NCI-H748 treated with DMSO at 0.1 percent for 48 hours (cell line): ENCODE measurements at regions not wholly inside any gene's neighbourhood (a gene's known extent, or its start where the extent isn't known, plus 50 kb on each side); places are given as distances from the start of the nearest gene placed in this dataset.
"Not testable (repeated sequence)": the region's sequence is repeated elsewhere in the genome, so short reads cannot be mapped to it uniquely, and the experiment has no call there.

ENCODE experiments used
- DNase-seq: peaks from one replicate; lab custom pipeline; 2025; lab: John Stamatoyannopoulos, UW

DNA sequence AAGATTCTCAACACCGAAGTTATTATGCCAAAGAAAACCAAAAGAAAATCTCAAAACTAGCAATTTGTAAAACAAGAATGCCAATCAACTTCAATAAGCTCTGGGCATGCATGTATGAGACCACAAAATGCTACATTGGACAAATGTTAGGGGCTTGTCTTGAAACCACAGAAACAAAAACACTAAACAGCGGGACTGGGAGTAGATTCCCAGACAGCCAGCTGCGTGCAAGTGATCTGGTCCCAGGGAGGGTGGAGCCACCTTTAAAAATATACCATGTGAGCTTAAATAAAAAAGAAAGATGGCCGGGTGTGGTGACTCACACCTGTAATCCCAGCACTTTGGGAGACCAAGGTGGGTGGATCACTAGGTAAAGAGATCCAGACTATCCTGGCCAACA is 163.6 kb upstream of the PRICKLE2 start:
- no peak for DNase-seq

DNA sequence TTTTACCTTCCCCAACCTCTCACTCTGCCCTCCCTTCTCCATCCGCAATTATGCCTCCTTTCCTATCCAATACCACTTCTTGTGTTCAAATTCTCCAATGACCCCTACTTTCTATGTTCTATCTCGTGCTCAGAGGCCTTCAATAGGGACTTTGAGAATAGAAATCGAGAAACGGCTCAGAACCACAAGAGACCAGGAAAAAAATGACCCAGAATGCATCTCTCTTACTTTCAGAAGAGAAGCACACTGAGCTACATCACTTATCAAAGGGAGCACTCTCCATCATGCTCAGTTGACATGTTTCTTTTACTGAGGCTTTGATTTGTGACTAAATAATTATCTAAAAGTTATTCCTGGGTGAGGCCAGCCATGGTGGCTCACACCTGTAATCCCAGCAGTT is 162.4 kb upstream of the PRICKLE2 start:
- DNase-seq: no peak

DNA sequence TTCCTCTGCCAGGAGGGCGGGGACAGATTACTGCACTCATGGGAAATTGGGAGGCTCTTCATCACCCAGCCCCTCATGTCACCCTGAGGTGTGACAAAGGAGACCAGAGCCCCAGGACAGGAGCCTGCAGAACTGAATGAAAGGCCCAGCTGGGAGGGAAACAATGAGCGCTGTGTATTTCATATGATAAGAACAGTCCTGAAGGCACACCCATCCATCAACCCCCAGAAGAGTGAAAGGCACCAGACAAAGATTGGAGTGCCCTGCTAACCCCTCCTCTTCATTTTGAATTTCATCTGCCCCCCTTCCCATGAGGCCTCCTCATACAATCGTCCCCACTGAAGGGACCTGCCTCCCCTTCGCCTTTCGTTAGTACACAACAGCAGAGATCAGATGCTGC is 160.0 kb upstream of the PRICKLE2 start:
- DNase-seq: no peak

DNA sequence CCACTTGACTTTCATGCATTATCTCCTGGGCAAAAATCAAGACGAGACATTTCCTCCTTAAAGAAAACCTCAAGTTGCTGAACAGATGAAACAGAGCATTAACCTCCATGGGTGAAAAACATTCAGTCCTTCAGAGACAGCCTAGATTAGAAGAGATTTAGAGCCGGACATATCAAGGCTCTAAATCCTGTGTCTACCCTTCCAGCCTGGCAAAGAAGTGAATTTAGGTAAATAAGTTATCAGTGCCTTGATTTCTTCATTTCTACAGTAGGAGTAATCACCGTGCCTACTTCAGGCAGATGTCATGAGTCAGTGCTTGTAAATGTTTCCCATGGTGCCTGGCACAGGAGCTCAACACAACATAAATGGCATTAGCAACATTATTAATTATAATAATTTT is 159.3 kb upstream of the PRICKLE2 start:
- no peak for DNase-seq

DNA sequence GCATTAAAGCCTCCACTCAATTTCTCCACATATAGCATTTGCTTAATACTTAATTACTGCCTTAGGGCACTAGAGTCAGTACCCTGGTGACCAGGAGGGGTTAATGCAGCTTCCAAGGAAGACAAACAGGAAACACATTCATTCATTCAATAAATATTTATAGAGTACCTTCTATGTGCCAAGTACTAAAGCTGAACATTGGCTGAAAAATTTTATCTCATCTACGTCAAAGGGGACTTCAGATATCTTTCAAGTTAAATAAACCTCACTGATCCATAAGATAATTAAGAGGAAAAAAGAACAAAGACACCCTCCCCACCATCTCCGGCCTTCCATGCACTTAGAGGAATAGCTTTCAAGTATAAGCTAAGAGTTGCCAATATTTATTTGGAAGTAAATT is 156.9 kb upstream of the PRICKLE2 start:
- no peak for DNase-seq

DNA sequence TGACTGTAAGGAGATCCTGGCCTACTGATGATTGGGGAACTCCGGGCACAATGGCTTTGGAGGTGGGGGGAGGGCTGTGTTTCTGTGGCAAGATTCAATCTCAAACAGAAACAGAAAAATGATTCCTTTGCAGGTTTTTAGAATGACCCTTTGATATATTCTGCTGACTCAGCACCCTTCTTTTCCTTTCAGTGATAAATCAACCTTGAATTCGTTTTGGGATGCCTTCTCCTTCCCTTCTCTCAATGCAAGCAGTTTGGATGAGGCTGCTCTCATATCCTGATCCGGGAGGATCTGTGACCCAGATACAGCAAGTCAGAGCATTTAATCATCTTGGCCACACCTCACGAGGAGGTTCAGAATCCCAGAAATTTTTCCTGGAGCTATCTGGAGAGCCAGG is 156.1 kb upstream of the PRICKLE2 start:
- DNase-seq: no peak

DNA sequence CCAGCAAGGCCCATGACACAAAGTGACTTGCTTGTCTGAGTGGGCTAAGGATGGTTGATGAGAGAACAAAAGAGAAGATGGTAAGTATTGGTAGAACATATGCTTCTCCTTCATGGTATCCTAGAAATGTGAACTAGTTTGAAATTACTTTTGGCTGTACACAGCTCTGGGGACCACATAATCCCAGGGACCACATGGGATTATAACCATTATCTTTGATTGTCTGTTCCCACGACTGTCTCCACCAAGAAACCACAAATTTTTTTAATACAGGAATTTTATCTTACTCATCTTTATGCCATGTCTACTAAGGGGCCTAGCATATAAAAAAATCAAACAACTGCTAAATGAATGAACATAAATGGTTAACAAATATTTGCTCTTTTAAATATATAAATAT is 155.3 kb upstream of the PRICKLE2 start:
- DNase-seq: no peak

DNA sequence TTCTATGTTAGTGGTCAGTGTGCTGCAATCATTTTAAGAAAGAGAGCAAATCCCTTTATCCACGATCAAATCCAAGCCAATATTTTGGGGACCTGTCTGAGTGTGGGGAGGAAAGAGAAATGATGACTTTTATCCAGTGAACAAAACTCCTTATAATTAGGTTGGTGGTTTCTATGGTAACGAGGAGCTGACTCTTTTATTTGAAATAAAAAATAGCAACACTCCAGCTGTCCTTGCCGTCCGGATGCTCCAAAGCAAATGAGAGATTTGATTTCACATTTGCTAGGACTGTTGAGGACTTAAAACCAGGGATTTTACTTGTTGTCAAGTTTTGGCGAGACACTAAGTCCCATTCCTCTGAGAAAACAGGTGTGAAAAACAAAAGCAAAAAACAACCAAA is 154.0 kb upstream of the PRICKLE2 start:
- no peak for DNase-seq

DNA sequence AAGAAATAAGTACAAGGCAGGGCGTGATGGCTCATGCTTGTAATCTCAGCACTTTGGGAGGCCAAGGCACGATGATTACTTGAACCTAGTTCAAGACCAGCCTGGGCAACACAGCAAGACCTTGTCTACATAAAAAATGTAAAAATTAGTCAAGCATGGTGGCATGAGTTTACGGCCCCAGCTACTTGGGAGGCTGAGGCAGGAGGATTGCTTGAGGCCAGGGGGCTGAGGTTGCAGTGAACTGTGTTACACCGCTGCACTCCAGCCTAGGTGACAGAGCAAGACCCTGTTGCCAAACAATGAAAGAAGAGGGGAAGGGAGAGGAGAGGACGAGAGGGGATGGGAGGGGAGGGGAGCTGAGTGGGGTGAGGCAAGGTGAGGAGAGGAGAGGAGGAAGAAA is 152.7 kb upstream of the PRICKLE2 start:
- DNase-seq: no peak

DNA sequence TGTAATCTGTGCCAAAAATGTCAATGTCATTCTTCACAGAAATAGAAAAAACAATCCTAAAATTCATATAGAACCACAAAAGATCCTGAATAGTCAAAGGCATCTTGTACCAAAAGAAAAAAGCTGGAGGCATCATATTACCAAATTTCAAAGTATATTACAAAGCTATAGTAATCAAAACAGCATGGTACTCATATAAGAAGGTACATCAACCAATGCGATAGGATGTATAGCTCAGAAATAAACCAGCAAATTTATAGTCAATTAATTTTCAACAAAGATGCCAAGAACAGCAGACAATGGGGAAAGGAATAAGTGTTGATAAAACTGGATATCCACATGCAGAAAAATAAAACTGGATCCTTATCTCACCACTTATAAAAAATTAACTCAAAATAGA is 150.5 kb upstream of the PRICKLE2 start:
- no peak for DNase-seq

DNA sequence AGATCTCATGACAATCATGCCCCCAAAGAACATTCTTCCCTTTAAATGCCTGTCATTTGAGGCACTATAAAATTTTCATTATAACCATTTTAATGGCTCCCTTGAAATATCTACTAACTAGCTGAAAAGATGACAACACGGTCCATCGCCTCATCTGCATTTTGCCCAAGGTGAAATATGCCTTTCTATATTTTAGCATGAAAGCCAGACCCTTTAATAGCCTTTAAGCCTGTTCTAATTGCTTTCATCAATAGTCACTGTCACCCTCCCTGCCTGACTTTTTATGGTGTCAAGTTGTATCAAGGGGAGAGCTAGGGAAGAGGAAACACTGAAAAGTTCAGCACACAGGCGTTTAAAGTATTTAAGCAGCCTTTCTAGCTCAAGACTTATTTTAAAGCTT is 144.1 kb upstream of the PRICKLE2 start:
- DNase-seq: no peak

DNA sequence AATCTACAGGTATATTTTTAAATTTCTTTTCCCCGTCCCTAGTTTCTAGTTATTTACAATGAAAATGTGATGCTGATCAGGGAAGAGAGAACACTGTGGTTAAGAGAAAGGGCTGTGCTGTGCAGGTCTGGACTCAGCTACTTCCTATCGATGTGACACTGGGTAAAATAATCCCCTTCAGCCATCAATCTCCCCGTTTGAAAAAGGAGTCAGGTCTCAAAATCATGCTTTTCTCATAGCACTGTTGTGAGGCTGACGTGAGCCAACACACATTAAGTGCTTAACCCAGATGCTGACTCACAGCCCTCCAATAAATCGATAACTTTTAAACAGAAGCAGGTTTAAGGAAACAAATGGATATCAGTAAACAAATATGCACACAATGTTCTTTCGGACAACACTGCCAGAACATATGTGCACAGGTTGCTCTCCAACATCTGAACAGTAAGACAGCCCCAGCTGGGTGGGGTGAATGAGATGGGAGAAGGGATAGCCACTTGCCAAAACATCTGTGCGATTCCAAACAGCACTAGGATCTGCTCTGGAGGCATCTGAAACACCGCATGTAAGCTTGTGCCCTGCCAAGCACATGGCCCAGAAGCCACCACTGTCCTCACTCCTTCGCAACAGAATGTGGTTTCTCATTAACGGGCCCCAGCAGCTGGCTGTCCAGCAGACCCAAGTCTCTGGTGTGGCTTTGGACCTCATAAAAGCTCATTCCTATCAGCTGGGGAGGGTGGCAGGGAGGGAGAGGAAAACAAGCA is 143.2 kb upstream of the PRICKLE2 start:
- no peak for DNase-seq

DNA sequence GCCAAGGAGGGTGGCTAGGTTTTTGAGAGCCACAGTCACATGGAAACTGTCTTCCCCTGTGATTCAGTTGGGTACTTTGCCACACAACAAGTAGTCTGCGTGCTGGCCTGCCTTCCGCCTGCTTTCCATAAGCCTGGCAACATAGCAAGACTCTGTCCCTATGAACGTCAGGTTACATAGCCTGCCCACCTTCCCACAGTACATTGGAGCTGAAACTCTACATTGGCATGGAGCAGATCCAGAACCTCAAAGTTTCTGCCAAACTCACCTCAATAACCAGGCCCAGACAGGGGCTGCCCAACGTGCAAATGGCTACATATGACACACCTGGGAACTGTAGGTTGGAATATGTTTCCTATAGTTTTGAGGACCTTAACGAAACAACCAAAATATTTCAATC is 140.6 kb upstream of the PRICKLE2 start:
- DNase-seq: no peak

DNA sequence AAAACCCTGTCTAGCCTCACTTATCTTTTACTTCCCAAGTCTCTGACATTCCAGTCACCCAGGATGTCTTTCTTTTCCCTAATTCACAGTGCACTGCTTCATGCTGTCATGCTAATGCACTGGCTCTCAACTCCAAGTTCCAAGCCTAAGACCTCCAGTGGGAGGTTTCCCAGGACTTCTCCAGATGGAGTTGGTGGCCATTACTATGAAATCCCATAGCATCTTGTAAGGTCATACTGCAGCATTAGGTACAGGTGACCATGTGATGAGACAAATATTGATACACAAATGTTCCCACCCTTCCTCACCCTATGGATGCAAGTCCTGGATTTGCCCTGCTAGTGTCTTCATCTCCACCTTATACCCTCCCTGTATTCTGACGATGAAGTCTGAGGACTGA is 138.6 kb upstream of the PRICKLE2 start:
- no peak for DNase-seq

DNA sequence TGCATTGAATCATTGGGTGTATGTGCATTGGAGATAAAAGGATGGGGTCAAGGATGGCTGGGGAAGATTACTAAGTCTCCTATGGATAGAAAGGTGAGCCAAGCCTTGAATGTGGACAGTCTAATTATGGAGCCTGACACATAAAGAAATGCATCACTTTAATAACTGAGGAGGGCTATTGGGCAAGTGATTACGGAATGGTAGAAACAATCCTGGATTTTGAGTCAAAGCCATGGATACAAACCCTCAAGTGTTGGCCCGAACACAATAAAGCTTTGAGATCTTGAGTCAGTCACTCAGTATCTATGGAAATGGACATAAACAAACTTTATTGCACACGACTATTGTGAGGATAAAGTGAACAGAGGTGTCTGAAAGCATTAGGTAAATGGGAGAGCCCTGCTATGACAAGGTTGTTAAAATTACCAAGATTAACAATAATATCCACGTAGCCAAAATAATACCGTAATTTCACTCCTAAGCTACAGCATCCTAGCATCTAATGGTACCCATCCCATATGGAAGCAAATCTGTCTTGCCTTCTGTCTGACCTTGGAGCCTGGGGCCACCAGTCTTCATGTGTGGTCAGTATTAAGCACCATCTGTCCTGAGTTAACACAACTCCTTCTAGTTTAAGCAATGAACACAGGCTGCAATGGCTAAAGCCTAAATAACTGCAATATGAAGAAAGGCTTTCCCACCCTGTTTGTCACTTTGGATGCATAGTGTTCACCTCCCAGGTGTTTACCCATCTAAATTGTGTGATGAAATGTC is 136.9 kb upstream of the PRICKLE2 start:
- DNase-seq: no peak

DNA sequence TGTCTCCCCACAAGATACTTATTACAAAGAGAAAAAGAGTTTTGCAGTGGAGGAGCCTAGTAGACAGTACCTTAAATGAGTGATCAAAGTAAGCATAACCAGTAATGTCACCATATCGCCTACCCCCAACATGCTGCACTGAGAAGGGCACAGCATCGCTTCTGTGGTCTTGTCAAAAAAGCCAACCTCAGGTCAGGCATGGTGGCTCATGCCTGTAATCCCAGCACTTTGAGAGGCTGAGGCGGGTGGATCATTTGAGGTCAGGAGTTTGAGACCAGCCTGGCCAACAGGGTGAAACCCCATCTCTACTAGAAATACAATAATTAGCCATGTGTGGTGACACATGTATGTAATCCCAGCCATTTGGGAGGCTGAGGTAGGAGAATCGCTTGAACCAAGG is 135.8 kb upstream of the PRICKLE2 start:
- DNase-seq: not testable (repeated sequence)

DNA sequence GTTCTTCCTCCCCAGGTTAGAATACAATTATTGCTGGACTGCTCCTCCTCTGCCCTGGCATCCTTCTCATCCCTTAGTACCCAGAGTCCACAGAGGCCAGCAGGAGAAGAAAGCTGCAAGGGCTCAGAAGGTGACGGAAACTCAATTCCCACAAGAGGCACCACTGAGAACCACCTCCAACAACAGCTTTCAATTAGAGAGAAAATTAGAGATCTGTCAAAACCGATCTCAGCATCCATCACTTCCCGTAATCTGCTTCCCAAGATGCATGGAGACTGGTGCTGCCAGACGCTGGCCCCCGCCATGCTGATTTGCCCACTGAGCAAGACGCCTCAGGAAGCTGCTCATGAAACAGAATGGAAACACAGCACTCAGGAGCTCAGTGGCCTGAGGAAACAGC is 135.0 kb upstream of the PRICKLE2 start:
- no peak for DNase-seq

DNA sequence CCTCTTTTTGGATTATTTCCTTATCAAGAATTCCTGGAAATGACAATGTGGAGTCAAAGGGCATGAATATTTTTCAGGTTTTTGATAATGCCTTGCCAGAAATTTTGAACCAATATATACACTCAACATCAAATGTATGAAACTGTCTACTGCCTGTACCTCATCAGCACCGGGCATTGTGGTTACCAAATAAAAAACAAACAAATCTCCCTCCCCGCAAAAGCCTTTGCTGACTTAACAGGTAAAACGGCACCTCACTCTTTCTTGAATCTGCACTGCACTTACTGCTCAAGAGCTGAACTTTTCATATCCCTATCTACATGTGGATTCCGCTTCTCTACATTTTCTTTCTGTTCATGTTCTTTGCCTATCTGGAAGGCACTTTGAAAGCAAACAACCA is 134.5 kb upstream of the PRICKLE2 start:
- no peak for DNase-seq

DNA sequence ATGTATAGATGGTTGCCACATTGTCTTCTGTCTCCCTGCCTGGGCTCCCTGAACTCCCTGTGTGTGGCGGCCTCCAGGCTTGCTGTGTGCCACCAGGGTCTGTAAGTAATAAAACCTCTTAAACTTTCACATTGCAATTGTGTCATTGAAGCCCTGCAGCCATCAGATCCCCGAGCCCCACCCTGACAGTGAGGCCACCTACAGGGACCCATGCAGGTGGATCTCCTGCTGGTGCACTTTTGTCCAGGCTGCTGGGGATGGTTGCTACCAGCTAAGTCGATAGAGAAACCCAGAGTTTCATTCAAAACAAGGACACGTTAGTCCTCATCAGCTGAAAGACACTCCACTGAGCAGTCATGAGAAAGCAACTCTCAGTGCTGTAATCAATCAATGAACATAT is 133.6 kb upstream of the PRICKLE2 start:
- DNase-seq: no peak

DNA sequence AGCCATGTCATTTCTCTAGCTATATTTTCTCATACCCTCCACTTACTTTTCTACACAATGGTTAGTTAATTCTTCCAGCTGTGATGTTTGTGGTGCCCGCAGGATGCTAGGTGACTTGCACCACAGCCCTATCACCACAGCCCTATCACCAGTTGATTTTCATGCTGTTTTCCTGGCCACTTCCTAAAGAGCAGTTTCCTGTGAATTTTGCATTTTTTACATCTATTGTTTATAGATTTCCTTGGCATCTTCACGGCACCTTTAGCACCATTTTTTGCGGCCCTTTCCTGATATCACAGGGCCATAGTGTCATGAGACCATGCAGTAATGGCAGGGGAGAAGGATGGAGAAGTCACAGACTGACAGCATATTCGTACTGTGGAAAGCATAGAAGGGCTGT is 132.9 kb upstream of the PRICKLE2 start:
- no peak for DNase-seq

DNA sequence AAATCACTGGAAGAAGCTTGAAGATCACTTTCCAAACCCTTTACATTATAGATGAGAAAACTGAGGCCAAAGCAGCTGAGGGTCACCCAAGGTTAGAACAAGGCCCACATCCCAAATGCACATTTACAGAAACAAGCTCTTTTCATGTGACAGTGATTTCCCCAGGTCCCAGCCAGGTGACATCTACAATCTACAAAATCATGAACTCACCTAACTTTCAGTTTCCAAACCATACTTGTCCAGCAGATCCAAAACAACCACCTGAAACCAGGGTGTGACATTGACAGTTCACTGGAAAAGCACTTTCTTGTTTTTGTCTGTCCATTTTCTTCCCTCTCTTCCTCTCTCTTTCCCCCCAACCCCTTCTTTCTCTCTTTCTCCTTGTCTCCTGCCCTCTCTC is 132.2 kb upstream of the PRICKLE2 start:
- DNase-seq: no peak

DNA sequence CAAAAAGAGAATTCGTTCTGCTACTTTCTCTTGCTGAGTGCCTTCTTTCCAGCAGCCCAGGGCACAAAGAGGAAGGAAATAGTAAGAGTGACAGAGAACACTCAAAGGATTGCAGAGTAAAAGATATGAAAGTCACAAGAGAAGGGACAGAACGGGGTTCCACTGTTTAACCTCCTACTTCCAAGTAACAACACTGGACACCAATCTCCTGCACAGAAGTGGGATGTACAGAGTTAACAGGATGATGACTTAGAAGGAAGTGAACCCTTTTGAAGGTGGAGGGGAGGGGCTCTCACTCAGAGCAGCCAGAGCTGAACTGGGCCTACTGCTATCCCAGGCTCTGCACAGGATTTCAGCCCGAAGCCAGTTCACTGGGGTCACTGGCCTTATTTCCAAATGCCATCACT is 130.1 kb upstream of the PRICKLE2 start:
- no peak for DNase-seq

DNA sequence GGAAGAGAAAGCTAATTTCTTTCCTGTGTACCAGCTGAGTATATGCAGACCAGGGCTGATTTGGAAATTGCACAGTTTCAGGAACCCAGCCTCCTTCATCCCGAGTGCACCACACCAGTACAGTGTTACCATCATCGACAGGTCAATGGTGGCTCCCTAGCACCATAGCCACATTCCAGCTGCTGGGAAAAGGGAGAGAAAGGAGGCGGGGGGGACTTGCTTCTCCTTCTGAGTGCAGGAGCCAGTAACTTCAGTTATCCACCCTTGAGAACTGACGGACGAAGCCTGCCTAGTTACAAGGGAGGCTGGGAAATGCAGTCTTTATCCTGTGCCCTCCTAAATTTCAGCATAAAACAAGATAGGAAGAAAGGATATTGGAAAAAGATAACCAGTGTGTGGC is 129.7 kb upstream of the PRICKLE2 start:
- no peak for DNase-seq

DNA sequence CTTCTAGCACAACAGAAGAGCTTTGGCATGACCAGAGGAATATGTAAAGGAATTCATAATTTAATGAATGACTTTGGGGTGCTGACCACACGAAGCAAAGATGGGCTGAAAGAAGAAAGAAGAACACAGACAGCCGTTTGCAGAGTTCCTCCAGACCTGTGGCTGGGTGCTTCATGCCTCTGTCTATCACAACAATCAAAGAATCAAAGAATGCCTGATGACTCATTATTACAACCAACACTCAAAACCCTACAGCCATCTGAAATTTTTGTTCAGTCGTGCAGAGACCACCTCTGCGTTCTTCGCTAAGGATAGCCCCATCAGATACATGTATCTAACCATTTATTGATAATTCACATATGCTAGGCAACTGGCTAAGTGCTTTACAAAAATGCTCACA is 129.0 kb upstream of the PRICKLE2 start:
- DNase-seq: no peak
